A673 (cell line): ENCODE measurements at regions not wholly inside any gene's neighbourhood (a gene's known extent, or its start where the extent isn't known, plus 50 kb on each side); places are given as distances from the start of the nearest gene placed in this dataset.

ENCODE experiments used
- BruUV-seq: library from RNA; stranded (reverse); fragments of 400-500 nt; replicated peaks from 2 replicates; lab custom pipeline; 2021; lab: Mats Ljungman, UMichigan
- CTCF ChIA-PET: fragments of 300-600 bp; sonication (Branson Sonifier 250); formaldehyde crosslinking; loops from one replicate; lab custom pipeline; 2022; ENCODE audit warnings: antibody characterized with exemption; lab: Charles Lee
- POLR2A ChIA-PET: fragments of 300-600 bp; sonication (Branson Sonifier 250); formaldehyde crosslinking; loops from one replicate; lab custom pipeline; 2022; ENCODE audit warnings: antibody characterized with exemption; ENCODE audit not compliant: low non-redundant PET; lab: Charles Lee
- DNase-seq: peaks from one replicate; pipeline ENCODE4 v3.0.0-alpha.2; 2015; ENCODE audit warnings: low spot score
- H3K27ac ChIP-seq: fragments of 200-600 bp; sonication (generic); 2 replicates; pipeline ENCODE4 v1.5.1; 2016; ENCODE audit warnings: mixed run types, low read depth, mild to moderate bottlenecking, mixed read lengths, antibody characterized with exemption, low read length; ENCODE audit not compliant: poor library complexity, severe bottlenecking
- H3K27me3 ChIP-seq: fragments of 200-600 bp; sonication (generic); replicated peaks from 2 replicates; pipeline ENCODE4 v1.6.1; 2017; ENCODE audit warnings: mixed run types, low read depth, mild to moderate bottlenecking, mixed read lengths, antibody characterized with exemption, low read length; ENCODE audit not compliant: insufficient read depth, poor library complexity
- H3K36me3 ChIP-seq: fragments of 200-600 bp; sonication (generic); 2 replicates; pipeline ENCODE4 v1.6.1; 2016; ENCODE audit warnings: mixed run types, mild to moderate bottlenecking, mixed read lengths, antibody characterized with exemption, low read length; ENCODE audit not compliant: insufficient read depth, poor library complexity, severe bottlenecking
- H3K4me1 ChIP-seq: fragments of 200-600 bp; sonication (generic); 2 replicates; pipeline ENCODE4 v1.6.1; 2017; ENCODE audit warnings: mixed run types, mild to moderate bottlenecking, mixed read lengths, antibody characterized with exemption, low read length; ENCODE audit not compliant: insufficient read depth, poor library complexity, severe bottlenecking
- H3K4me3 ChIP-seq: fragments of 200-600 bp; sonication (generic); 2 replicates; pipeline ENCODE4 v1.5.1; 2016; ENCODE audit warnings: low read depth, mixed run types, mild to moderate bottlenecking, mixed read lengths, low read length; ENCODE audit not compliant: poor library complexity, severe bottlenecking
- H3K9me3 ChIP-seq: fragments of 200-600 bp; sonication (generic); 2 replicates; pipeline ENCODE4 v1.6.1; 2016; ENCODE audit warnings: mixed run types, low read depth, mild to moderate bottlenecking, mixed read lengths, antibody characterized with exemption, low read length; ENCODE audit not compliant: poor library complexity, severe bottlenecking
- EZH2 ChIP-seq: fragments of 200-600 bp; sonication (generic); IDR thresholded peaks from 2 replicates; pipeline ENCODE4 v1.6.1; 2017; ENCODE audit warnings: borderline replicate concordance, low read depth, mild to moderate bottlenecking, mixed read lengths, antibody characterized with exemption, low read length; ENCODE audit not compliant: poor library complexity, severe bottlenecking
- intact Hi-C: fragments of 100-400 bp; cut with micrococcal nuclease; formaldehyde crosslinking; loops from one replicate; pipeline ENCODE4 v1.10.0; 2022; ENCODE audit not compliant: unreplicated experiment
- TF ChIP-seq, protein P1 (sequence below): fragments of 300-800, 200-600 bp; sonication (generic); conservative IDR thresholded peaks from 2 replicates; pipeline ENCODE4 v1.5.1; 2017; ENCODE audit warnings: low read depth, mild to moderate bottlenecking, antibody characterized with exemption, low read length, moderate library complexity, mixed read lengths

GRCh38 chr2:66830881-66831280 lies 396.0 kb downstream of the MEIS1 start:
- intact Hi-C loops, result no loop called here
- H3K27ac ChIP-seq, result no peak overlapping the region
- no peaks in the 10 kb centered on the region for H3K4me1 ChIP-seq
- H3K36me3 ChIP-seq, result no peaks in the 10 kb centered on the region
- no peak for DNase-seq
- TF ChIP-seq EZH2, result no peak
- TF ChIP-seq, protein P1, sequence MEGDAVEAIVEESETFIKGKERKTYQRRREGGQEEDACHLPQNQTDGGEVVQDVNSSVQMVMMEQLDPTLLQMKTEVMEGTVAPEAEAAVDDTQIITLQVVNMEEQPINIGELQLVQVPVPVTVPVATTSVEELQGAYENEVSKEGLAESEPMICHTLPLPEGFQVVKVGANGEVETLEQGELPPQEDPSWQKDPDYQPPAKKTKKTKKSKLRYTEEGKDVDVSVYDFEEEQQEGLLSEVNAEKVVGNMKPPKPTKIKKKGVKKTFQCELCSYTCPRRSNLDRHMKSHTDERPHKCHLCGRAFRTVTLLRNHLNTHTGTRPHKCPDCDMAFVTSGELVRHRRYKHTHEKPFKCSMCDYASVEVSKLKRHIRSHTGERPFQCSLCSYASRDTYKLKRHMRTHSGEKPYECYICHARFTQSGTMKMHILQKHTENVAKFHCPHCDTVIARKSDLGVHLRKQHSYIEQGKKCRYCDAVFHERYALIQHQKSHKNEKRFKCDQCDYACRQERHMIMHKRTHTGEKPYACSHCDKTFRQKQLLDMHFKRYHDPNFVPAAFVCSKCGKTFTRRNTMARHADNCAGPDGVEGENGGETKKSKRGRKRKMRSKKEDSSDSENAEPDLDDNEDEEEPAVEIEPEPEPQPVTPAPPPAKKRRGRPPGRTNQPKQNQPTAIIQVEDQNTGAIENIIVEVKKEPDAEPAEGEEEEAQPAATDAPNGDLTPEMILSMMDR, result no peak
- no TSS peak for BruUV-seq
- ChIA-PET CTCF (no interaction called here), POLR2A (no interaction called here)
- no peaks in the 10 kb centered on the region for H3K27me3 ChIP-seq
- no peaks in the 10 kb centered on the region for H3K9me3 ChIP-seq
- no peak overlapping the region for H3K4me3 ChIP-seq

- intact Hi-C loops, result no loop called here
- no peaks in the 10 kb centered on the region for H3K4me1 ChIP-seq
- H3K27me3 ChIP-seq, result no peaks in the 10 kb centered on the region
- POLR2A ChIA-PET, result no interaction called here
- no TSS peak for BruUV-seq
- no peak overlapping the region for H3K4me3 ChIP-seq
- no peak for TF ChIP-seq EZH2
- TF ChIP-seq, protein P1, result no peak
- no peaks in the 10 kb centered on the region for H3K9me3 ChIP-seq
- DNase-seq, result no peak
- no peaks in the 10 kb centered on the region for H3K36me3 ChIP-seq
- CTCF ChIA-PET, result no interaction called here
- H3K27ac ChIP-seq, result no peak overlapping the region
These were observed 397.9 kb downstream of the MEIS1 start for GRCh38 chr2:66832646-66833435.

- CTCF ChIA-PET, result no interaction called here
- H3K36me3 ChIP-seq, result no peaks in the 10 kb centered on the region
- TF ChIP-seq EZH2, result no peak
- TF ChIP-seq, protein P1, result no peak
- DNase-seq, result no peak
- H3K27ac ChIP-seq, result no peak overlapping the region
- BruUV-seq, result no TSS peak
- H3K4me1 ChIP-seq, result no peaks in the 10 kb centered on the region
- POLR2A ChIA-PET, result no interaction called here
- H3K27me3 ChIP-seq, result no peaks in the 10 kb centered on the region
- H3K4me3 ChIP-seq, result no peak overlapping the region
- intact Hi-C loops, result no loop called here
- H3K9me3 ChIP-seq, result no peaks in the 10 kb centered on the region
These were observed 399.9 kb downstream of the MEIS1 start for GRCh38 chr2:66834859-66835258.
